HG02852 (cell line): ENCODE measurements at regions not wholly inside any gene's neighbourhood (a gene's known extent, or its start where the extent isn't known, plus 50 kb on each side); places are given as distances from the start of the nearest gene placed in this dataset.
A peak's percentile ranks its signal among the peaks of the same experiment; 100 is the strongest.
"Not testable (repeated sequence)": the region's sequence is repeated elsewhere in the genome, so short reads cannot be mapped to it uniquely, and the experiment has no call there.

ENCODE experiments used
- ATAC-seq: cut with Tn5 transposase; IDR thresholded peaks from one replicate; pipeline ENCODE4 v1.9.1; 2021; ENCODE audit warnings: mild to moderate bottlenecking, moderate library complexity; ENCODE audit not compliant: unreplicated experiment

- no peak for ATAC-seq
Measured at GRCh38 chr7:145151676-145152075, 315.8 kb upstream of the TPK1 start.

GRCh38 chr7:145147865-145148264 lies 312.0 kb upstream of the TPK1 start:
- no peak for ATAC-seq

- no peak for ATAC-seq
Measured at GRCh38 chr7:145143685-145144084, 307.8 kb upstream of the TPK1 start.

- no peak for ATAC-seq
Measured at GRCh38 chr7:145134377-145134776, 298.5 kb upstream of the TPK1 start.

GRCh38 chr7:145123502-145123901 lies 287.6 kb upstream of the TPK1 start:
- ATAC-seq, result no peak

GRCh38 chr7:145106001-145106400 lies 270.1 kb upstream of the TPK1 start:
- ATAC-seq, result no peak

GRCh38 chr7:145105561-145105960 lies 269.7 kb upstream of the TPK1 start:
- no peak for ATAC-seq

- ATAC-seq, result no peak
Measured at GRCh38 chr7:145104400-145104799, 268.5 kb upstream of the TPK1 start.

- ATAC-seq, result not testable (repeated sequence)
Measured at GRCh38 chr7:145102199-145102598, 266.3 kb upstream of the TPK1 start.

- no peak for ATAC-seq
Measured at GRCh38 chr7:145092766-145093165, 256.9 kb upstream of the TPK1 start.

GRCh38 chr7:145088111-145088745 lies 252.4 kb upstream of the TPK1 start:
- ATAC-seq, result no peak

- ATAC-seq, result no peak
Measured at GRCh38 chr7:145082366-145083161, 246.7 kb upstream of the TPK1 start.

- ATAC-seq, result no peak
Measured at GRCh38 chr7:145065473-145065872, 229.6 kb upstream of the TPK1 start.

- ATAC-seq, result no peak
Measured at GRCh38 chr7:145064114-145064513, 228.3 kb upstream of the TPK1 start.

GRCh38 chr7:145053781-145054180 lies 217.9 kb upstream of the TPK1 start:
- no peak for ATAC-seq

GRCh38 chr7:145050415-145050814 lies 214.6 kb upstream of the TPK1 start:
- no peak for ATAC-seq

- ATAC-seq, result peak; percentile 91
Measured at GRCh38 chr7:145036604-145037405, 201.0 kb upstream of the TPK1 start.

GRCh38 chr7:145031162-145031561 lies 195.3 kb upstream of the TPK1 start:
- ATAC-seq, result no peak

GRCh38 chr7:145030754-145031153 lies 194.9 kb upstream of the TPK1 start:
- ATAC-seq, result no peak

- no peak for ATAC-seq
Measured at GRCh38 chr7:145020454-145020853, 184.6 kb upstream of the TPK1 start.

- no peak for ATAC-seq
Measured at GRCh38 chr7:145016068-145016467, 180.2 kb upstream of the TPK1 start.

- ATAC-seq, result no peak
Measured at GRCh38 chr7:145009876-145010275, 174.0 kb upstream of the TPK1 start.
